Thymus (tissue), 11 donors: ENCODE measurements at regions not wholly inside any gene's neighbourhood (a gene's known extent, or its start where the extent isn't known, plus 50 kb on each side); places are given as distances from the start of the nearest gene placed in this dataset.

ENCODE experiments used
- DNase-seq, 9 donors: peaks; one replicate each; pipeline ENCODE4 v3.0.0-alpha.2; 2013; ENCODE audit warnings: low spot score in 9 of 9, low read depth in 6 of 9, missing footprints in 1 of 9
- H3K27ac ChIP-seq, 2 donors: one replicate each; pipeline ENCODE4 v1.5.1; 2013; ENCODE audit warnings: control low read depth in 1 of 2, low read depth in 1 of 2, low read length in 1 of 2, mild to moderate bottlenecking in 1 of 2, moderate library complexity in 1 of 2
- H3K27me3 ChIP-seq, 2 donors: one replicate each; pipeline ENCODE4 v1.5.1; 2013; ENCODE audit warnings: low read length in 1 of 2; ENCODE audit not compliant: control insufficient read depth in 2 of 2, insufficient read depth in 1 of 2
- H3K36me3 ChIP-seq, 2 donors: one replicate each; pipeline ENCODE4 v1.5.1; 2013; ENCODE audit warnings: low read length in 1 of 2, mild to moderate bottlenecking in 1 of 2, moderate library complexity in 1 of 2; ENCODE audit not compliant: control insufficient read depth in 2 of 2, insufficient read depth in 2 of 2
- H3K4me1 ChIP-seq, 2 donors: one replicate each; pipeline ENCODE4 v1.5.1; 2013; ENCODE audit warnings: low read length in 2 of 2; ENCODE audit not compliant: control insufficient read depth in 2 of 2, insufficient read depth in 2 of 2
- H3K4me3 ChIP-seq, 2 donors: one replicate each; pipeline ENCODE4 v1.5.1; 2013; ENCODE audit warnings: low read length in 2 of 2, control low read depth in 1 of 2, mild to moderate bottlenecking in 1 of 2
- H3K9me3 ChIP-seq, 2 donors: one replicate each; pipeline ENCODE4 v1.5.1; 2013; ENCODE audit warnings: low read length in 1 of 2, mild to moderate bottlenecking in 1 of 2; ENCODE audit not compliant: control insufficient read depth in 2 of 2, insufficient read depth in 1 of 2
- WGBS: extraction: QIAGEN DNeasy Blood & Tissue Kit; methylation state at CpG from one replicate; pipeline ENCODE4 v1.1.7; 2013; 5-methylcytosine and 5-hydroxymethylcytosine counted together
- donor health status: healthy.

GRCh38 chr2:13539296-13539695 lies 822.6 kb downstream of the TRIB2 start:
- DNase-seq: no peak
- 81% methylated on average over 2 of the region's 2 CpGs for WGBS
- Histone ChIP-seq H3K9me3 (no peaks in the 10 kb centered on the region), H3K27ac (no peak overlapping the region), H3K4me3 (no peak overlapping the region), H3K36me3 (no peaks in the 10 kb centered on the region), H3K27me3 (no peaks in the 10 kb centered on the region), H3K4me1 (no peaks in the 10 kb centered on the region)

DNA sequence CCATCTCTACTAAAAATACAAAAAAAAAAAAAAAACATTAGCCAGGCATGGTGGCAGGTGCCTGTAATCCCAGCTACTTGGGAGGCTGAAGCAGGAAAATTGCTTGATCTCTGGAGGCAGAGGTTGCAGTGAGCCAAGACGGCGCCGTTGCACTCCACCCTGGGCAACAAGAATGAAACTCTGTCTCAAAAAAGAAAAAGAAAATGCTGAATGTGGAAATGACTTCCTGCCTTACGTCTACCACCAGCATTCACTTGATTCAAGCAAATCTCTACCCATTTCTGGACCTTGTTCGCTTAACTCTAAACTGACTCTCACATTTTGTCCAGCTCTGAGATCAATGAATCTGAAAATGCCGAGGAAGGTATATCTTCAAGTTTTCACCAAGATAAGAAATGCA lies 825.3 kb downstream of the TRIB2 start:
- no peaks in the 10 kb centered on the region for H3K36me3 ChIP-seq
- H3K4me1 ChIP-seq: no peaks in the 10 kb centered on the region
- no peak for DNase-seq
- no peak overlapping the region for H3K4me3 ChIP-seq
- no peak overlapping the region for H3K27ac ChIP-seq
- WGBS: 81% methylated on average over 6 of the region's 6 CpGs
- H3K9me3 ChIP-seq: no peaks in the 10 kb centered on the region
- H3K27me3 ChIP-seq: no peaks in the 10 kb centered on the region

- no peak overlapping the region for H3K27ac ChIP-seq
- no peaks in the 10 kb centered on the region for H3K4me1 ChIP-seq
- DNase-seq: no peak
- H3K36me3 ChIP-seq: no peaks in the 10 kb centered on the region
- WGBS: 82% methylated on average over 5 of the region's 5 CpGs
- no peak overlapping the region for H3K4me3 ChIP-seq
- H3K27me3 ChIP-seq: no peaks in the 10 kb centered on the region
- H3K9me3 ChIP-seq: no peaks in the 10 kb centered on the region
Observed at GRCh38 chr2:13542642-13543041, 825.9 kb downstream of the TRIB2 start.

GRCh38 chr2:13543550-13543949 lies 826.8 kb downstream of the TRIB2 start:
- Histone ChIP-seq H3K27me3 (no peaks in the 10 kb centered on the region), H3K9me3 (no peaks in the 10 kb centered on the region), H3K36me3 (no peaks in the 10 kb centered on the region), H3K27ac (no peak overlapping the region), H3K4me1 (no peaks in the 10 kb centered on the region), H3K4me3 (no peak overlapping the region)
- 86% methylated on average over 1 of the region's 1 CpG for WGBS
- no peak for DNase-seq

GRCh38 chr2:13545320-13545719 lies 828.6 kb downstream of the TRIB2 start:
- DNase-seq: no peak
- Histone ChIP-seq H3K4me3 (no peak overlapping the region), H3K9me3 (no peaks in the 10 kb centered on the region), H3K4me1 (no peaks in the 10 kb centered on the region), H3K27ac (no peak overlapping the region), H3K27me3 (no peaks in the 10 kb centered on the region), H3K36me3 (no peaks in the 10 kb centered on the region)
- whole genome bisulfite sequencing: 55% methylated on average over 2 of the region's 2 CpGs

DNA sequence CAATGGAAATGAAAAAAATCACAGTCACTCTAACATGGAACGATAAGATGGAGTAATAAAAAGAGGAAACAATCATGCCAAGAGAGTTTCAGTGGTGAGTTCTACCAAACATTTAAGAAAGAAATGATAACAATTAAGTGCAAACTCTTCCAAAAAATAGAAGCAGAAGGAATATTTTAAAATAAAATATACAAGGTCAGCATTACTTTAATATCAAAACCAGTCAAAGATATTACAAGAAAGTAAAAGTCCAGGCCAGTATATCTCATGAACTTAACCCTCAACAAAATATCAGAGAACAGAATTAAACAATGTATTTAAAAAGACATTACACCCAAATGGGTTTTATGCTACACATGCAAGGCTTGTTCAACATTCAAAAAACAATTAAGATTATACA lies 829.4 kb downstream of the TRIB2 start:
- WGBS: 97% methylated on average over 1 of the region's 1 CpG
- H3K27me3 ChIP-seq: no peaks in the 10 kb centered on the region
- no peak overlapping the region for H3K4me3 ChIP-seq
- no peaks in the 10 kb centered on the region for H3K36me3 ChIP-seq
- no peaks in the 10 kb centered on the region for H3K4me1 ChIP-seq
- DNase-seq: no peak
- H3K27ac ChIP-seq: no peak overlapping the region
- no peaks in the 10 kb centered on the region for H3K9me3 ChIP-seq

- Histone ChIP-seq H3K4me1 (no peaks in the 10 kb centered on the region), H3K36me3 (no peaks in the 10 kb centered on the region), H3K9me3 (no peaks in the 10 kb centered on the region), H3K27me3 (no peaks in the 10 kb centered on the region), H3K27ac (no peak overlapping the region), H3K4me3 (no peak overlapping the region)
- DNase-seq: no peak
- WGBS: 84% methylated on average over 6 of the region's 6 CpGs
Observed at GRCh38 chr2:13550285-13551231, 833.8 kb downstream of the TRIB2 start.

- DNase-seq: no peak
- 92% methylated on average over 3 of the region's 3 CpGs for WGBS
- Histone ChIP-seq H3K9me3 (no peaks in the 10 kb centered on the region), H3K4me3 (no peak overlapping the region), H3K27ac (no peak overlapping the region), H3K36me3 (no peaks in the 10 kb centered on the region), H3K27me3 (no peaks in the 10 kb centered on the region), H3K4me1 (no peaks in the 10 kb centered on the region)
Observed at GRCh38 chr2:13558368-13558767, 841.6 kb downstream of the TRIB2 start.

DNA sequence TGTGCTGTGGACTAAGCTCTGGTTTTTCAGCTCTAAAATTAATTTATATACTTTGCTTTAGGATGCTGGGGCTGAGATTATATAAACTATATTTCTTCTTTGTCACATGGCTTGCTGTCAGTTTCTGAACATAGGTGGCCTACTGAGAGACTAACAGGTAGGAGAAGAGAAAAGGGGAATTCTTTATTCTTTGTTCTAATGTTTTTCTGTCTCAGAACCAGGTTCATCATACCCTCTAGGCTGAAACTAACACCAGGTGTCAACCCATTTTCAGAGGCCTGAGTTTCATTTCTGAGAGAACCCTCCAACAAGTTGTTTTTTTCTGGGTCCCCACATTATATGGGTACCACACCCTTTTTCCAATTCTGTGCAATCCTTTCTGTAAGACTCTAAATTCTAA lies 843.6 kb downstream of the TRIB2 start:
- Histone ChIP-seq H3K4me1 (no peaks in the 10 kb centered on the region), H3K27me3 (no peaks in the 10 kb centered on the region), H3K27ac (no peak overlapping the region), H3K4me3 (no peak overlapping the region), H3K9me3 (no peaks in the 10 kb centered on the region), H3K36me3 (no peaks in the 10 kb centered on the region)
- DNase-seq: no peak
